GM10847 (cell line): ENCODE measurements at regions not wholly inside any gene's neighbourhood (a gene's known extent, or its start where the extent isn't known, plus 50 kb on each side); places are given as distances from the start of the nearest gene placed in this dataset.

Source experiments
- POLR2A ChIP-seq: IDR thresholded peaks from 2 replicates; pipeline ENCODE4 v1.6.1; 2011; ENCODE audit not compliant: insufficient read length; ENCODE audit errors: extremely low read depth

DNA sequence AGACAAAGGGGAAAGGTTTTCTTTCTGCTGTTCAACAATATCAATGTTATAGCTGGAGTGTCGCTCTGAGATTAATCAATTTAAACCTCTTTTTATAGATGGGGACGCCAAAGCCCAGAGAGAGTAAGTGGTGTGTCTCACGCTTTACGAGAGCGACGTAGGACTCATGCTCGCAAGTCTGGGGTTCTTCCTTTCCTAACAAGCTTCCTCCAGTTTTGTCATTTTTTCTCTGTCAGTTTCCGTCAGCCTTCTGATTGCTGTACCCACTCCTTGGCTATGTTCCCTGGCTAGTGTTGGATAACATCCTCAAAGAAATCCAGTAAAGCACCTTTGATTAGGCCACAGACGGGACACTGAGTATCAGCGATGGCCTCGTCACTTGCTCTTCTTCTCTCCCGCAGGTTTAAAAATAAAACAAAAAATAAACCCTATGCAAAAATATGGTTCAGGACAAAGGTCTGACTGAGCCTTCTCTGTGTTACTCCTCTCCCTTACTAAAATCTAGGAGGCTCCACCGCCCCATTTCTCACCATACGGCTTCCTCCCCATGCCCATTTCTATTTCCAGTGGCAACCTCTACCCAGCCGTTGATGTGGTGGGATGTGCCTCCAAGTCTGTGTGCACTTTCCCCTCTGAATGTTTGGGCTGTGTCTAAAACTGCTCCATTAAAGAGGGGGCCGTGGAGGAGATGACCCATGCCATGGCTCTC is 172.7 kb upstream of the PARP11 start:
- no peak for TF ChIP-seq POLR2A

DNA sequence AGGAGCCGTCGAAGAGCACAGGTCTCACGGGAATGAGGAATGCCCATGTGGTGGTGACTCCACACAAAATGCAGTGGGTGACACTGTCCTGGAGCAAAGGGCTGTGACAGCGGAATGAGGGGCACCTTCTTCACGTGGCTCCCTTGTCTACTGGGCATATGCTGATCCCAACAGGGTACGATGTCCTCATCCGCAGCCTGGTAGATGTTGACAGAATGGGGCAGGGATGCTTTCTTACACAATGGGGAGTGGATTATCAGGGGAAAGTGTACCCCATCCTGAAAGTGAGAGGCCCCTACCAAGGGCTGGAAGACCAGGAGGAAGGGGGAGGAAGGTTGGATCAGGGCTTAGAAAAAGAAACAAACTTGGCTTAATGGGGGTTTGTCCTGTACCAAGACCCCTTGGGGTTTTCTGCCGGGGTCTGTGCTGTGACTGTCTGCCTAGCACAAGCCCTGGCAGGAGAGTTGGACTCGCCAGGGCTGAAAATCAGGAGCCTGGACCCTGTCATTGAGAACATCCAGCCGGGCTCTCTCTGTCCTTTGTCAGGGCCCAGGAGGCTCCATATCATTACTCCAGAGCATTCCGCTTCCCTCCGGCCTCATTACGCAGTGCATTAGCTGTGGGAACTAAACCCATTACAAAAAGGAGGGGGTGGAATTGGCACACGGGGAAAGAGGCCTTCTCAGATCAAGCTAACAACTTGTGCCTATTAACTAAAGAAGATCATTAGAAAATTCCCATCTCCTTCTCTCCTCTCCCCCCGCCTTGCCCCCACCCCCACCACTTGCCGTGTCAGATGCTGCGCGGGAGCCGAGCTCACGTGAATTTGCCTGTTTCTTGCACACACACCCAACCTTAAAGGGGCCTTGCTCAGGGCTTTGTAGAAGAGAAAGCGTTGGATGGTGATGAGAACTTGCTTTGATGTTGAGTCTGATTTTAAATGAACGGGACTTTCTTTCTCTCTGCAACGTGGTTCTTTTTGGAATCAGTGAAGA is 171.8 kb upstream of the PARP11 start:
- TF ChIP-seq POLR2A = no peak

DNA sequence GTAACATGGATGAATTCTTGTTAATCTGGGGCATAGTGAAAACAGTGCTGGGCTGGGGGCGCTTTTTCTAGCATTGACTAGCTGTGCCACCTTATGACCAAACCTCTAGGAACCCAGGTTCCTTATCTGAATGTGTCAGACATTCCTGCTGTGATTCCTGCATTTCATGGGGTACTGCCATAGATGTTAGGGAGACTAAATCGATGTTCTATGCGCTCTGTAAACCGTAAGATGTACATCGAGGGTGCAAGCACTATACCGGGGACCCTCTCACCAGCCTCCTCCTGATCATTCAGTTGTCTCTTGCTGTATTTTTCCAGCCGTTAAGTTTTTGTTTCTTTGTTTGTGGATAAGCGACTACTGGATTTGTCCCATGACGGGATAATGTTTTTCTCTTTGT is 170.9 kb upstream of the PARP11 start:
- TF ChIP-seq POLR2A = no peak

DNA sequence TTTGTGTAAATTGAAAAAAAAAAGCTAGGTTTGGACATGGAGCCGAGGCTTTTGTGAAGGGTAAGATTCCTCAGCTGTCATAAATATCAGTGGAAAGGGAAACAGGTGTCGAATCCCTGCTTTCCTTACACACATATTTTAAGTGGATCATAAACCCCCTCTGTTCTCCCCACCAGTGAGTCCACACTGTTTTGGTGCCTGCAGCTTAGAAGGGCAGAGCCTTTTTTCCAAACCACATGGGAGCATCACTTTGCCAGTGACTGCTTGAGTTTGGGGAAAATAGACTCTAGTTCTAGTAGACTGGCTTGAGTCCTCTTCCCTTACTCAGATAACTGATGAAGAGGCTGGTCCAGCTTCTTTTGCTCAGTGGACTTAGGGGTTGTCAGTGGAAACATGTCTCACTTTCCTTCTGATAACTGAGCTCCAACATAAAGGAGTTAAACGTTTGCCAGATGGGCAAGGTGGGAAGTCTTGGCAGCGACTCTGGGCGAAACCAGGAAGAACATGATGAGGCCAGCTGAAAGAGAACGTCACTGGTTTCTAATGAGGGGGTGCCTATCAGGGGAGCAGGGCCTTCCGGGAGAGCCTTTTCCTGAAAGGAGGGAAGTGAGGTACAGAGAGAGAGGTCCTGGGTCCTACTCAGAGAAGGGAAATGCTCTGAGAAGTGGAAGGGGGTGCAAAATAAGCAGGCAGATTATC is 168.1 kb upstream of the PARP11 start:
- TF ChIP-seq POLR2A = no peak

DNA sequence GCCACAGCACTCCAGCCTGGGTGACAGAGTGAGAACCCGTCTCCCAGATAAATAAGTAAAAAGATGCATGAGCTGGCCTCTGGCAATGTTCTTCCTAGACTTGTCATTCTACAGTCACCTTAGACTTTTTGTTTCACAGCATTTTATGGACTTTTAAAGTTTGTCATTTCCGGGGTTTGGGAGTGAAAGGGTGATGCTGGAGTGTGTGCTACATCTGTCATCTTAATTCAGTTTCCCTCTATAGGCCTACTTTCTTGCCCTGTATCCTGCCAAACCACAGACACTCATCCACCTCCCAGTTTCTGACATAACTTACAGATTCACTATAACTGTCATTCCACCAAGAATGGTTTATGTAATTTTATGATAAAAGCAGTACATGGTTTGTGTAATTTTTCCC is 166.7 kb upstream of the PARP11 start:
- no peak for TF ChIP-seq POLR2A

DNA sequence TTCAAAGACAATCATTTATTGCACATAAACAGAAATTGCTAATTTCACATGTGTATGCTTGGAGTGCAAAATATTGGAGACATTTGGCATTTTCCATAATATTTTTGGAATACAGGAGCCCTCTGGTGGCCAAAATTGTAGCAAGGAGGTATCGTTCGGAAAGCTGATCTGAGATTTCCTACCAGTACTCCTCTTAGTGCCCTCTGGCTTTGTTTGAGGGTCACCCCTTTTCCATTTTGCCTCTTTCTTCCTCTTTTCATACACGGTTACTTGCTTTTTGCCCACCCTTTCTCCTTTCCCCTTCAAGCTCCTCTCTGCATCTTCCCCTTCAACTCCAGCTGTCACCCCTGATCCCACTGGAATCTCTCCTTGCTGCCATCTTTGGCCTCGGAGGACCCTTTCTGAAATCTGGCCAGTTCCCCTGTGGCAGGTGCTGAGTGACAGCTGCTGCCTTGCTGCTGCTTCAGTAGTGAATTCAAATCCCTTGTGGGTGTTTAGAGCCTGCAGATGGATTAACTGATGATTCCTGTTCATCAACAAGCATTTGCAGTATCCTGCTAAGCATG is 164.6 kb upstream of the PARP11 start:
- no peak for TF ChIP-seq POLR2A

DNA sequence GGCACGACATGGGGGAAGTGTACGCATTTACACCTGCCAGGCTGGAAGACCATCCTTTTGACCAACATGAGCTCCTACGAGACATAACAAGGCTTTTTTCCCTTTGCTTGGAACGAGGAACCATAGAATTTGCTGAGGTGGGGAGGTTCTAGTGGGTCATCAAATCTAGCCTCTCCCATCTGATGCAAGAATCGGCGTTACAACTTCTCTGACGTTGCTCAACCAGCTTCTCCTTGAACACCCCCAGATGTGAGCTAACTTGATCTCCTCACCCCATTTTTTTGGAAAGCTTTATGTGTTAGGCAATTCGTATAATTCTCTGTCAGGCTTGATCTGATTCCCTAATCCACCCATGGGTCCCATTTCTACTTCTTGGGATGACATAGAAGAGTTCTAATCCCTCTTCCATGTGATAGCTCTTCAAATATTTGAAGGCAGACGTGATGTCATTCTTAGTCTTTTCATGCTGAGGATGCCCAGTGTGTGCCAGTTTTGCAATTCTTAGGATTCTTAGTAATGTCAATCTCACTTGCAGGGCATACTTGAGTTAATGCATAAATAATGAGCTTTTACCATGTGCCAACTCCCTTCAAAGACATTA is 163.6 kb upstream of the PARP11 start:
- TF ChIP-seq POLR2A = no peak

DNA sequence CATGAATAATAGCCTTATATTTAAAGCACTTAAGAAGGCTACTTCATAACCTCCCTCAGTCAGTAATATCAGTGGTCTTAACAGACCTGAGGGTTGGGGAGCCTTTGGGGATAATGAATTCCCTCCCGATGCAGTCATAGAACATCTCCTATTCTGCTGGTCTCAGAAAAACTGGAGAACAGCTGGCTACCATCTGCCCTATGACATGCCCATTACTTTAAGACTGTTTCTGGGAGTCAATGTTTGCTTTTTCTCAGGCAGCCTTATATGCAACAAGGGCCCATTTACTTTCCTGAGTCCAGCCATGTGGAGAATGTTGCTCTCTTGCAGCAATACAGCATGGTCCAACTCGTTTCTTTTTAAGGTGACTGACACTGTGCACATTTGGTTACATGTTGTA is 161.7 kb upstream of the PARP11 start:
- TF ChIP-seq POLR2A = no peak

DNA sequence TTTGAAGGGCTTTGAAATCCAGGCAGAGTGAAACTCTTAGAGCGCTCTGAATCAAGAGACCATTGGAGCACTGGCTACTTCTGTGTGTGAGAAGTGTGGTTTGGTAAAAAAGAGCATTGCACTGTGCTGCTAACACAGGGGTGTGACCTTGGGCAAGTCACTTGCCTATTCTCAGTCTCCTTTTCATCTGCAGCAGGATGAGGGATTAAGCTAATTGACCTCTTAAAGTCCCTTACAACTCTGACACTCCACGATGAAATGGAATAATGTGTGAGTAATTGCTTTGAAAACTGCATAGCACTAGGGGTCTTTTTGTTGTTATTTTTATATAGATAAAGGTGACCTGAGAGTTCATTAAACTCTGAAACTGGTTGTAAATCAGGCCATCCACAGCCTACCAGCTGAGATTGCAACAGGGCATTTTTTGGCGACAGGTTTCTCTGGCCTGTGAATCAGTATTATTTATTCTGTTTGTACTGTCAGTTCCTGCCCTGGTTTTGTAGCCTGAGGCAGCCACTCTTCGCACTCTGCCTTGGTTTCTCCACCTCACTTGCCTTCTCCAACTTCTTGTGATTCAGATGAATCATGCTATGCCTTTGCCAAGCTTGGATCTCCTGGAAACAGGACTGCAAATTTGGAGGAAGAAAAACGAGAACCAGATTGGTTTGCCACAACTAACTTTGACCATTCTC is 159.9 kb upstream of the PARP11 start:
- no peak for TF ChIP-seq POLR2A

DNA sequence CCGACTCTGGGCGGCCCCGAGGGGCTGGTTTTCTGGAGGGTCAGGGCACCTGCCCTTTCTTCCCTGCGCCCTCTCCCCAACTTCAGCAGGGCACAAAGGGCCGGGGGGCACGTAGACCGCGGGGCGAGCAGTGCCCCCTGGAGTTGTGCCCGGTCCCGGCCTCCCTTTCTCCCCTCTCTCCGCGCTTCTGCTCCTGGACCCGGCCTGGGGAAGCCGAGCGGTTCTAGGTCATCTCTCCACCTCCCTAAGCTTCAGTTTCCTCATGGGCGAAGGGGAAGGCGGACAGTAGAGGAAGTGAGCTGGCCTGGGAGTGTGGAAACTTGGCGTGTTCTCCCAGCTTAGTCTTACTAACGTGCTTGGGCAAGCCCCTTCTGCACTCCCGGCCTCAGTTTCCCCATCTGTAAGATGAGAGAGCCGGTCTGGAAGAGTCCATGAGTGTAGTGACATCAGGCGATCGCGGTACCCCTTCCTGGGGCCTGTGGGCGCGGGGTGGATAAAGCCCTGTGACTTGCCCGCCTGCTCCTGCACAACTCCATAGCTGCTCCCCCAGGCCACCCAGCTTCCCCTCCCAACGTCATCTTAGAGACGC is 158.6 kb upstream of the PARP11 start:
- no peak for TF ChIP-seq POLR2A

DNA sequence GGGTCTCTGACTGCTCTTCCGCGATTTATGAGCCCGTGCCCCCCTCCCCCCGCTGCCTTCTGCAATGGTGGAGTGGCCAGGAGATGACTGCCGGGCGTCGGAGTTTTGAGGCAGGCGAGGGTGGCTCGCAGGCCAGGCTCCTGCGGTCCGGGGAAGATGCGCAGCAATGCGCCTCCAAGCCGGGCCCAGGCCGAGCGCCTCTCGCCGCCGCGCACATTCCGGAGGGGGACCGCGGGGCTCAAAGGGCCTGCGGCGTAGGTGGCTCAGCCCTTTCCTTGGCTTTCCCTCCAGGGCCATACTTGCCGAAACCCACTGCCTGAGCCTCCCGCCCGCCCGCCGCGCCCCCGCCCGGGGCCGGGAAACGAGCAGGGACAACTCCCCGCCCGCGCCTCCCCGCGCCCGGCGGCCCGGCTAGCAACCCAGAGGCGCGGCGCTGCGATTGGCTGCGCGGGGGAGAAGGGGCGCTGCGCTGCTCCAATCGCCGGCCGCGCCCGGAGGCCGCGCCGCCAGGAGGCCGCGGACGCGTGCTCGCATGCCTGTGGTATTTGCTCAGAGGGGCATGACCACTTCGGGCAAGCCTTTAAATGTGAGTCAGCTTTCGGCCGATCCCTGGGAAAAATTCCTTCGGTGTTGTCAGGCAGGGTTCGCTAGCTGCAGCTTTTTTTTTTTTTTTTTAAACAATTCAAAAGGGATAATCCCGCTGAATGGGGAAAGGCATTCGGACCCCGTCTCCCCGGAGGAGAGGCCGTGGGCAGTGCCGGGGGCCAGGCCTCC is 157.9 kb upstream of the PARP11 start:
- no peak for TF ChIP-seq POLR2A

DNA sequence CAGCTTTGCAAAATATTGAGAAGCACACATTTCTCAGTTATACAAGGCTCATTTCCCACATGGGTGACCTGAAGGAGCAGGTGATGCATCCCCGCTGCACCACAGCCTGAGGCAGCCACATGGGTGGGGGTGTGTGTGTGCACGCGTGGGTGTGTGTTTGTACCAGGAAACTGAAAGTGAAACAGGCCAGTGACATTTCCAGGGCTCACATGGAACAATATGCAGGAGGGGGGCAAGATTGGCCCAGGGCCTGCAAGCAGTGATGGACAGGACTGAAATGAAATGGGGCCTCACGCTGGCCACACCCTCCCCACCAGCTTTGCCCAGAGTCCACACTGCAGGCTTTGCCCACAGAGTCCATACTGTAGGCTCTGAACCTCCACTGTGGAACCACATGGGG is 154.2 kb upstream of the PARP11 start:
- no peak for TF ChIP-seq POLR2A

DNA sequence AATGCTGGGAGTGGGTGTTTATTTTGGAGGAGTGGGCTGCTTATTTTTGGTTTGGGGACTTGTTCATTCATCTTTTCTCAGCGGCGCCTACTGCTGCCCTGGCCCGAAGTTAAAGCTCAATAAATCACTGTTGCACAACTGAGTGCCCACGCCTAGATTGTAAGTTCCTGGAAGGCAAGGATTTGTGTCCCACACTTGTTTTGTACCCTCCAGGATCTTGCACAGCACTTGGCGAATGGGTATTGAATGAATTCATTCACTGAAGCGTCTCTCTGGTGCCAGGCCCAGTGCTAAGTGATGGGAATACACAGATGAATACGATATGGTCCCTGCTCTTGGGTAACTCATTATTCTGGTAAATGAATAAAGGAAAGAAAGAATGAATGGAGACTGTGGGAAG is 153.3 kb upstream of the PARP11 start:
- TF ChIP-seq POLR2A = no peak
